ENCODE measurements at regions not wholly inside any gene's neighbourhood (a gene's known extent, or its start where the extent isn't known, plus 50 kb on each side); places are given as distances from the start of the nearest gene placed in this dataset.

- no peak for DNase-seq (ENCODE audit: low spot score)
- TF ChIP-seq CTCF (IDR thresholded peaks at IDR 0.05; ENCODE audit: extremely low read depth, missing control alignments), result no peak
Measured at GRCh38 chr9:129377931-129378661, 200.0 kb upstream of the IER5L start.

- no peak for TF ChIP-seq CTCF (IDR thresholded peaks at IDR 0.05; ENCODE audit: extremely low read depth, missing control alignments)
- no peak for DNase-seq (ENCODE audit: low spot score)
Measured at GRCh38 chr9:129377181-129377580, 199.1 kb upstream of the IER5L start.

- DNase-seq (ENCODE audit: low spot score), result no peak
Measured at GRCh38 chr9:129375845-129376244, 197.8 kb upstream of the IER5L start.

GRCh38 chr9:129374651-129375050, 196.6 kb upstream of the IER5L start:
- no peak for TF ChIP-seq CTCF (IDR thresholded peaks at IDR 0.05; ENCODE audit: extremely low read depth, missing control alignments)
- DNase-seq (ENCODE audit: low spot score), result no peak

More at GRCh38 chr9:129375845-129376244, 197.8 kb upstream of the IER5L start:
- no peak for TF ChIP-seq CTCF (IDR thresholded peaks at IDR 0.05; ENCODE audit: extremely low read depth, missing control alignments)

GRCh38 chr9:129374231-129374630, 196.2 kb upstream of the IER5L start:
- no peak for TF ChIP-seq CTCF (IDR thresholded peaks at IDR 0.05; ENCODE audit: extremely low read depth, missing control alignments)
- DNase-seq (ENCODE audit: low spot score), result no peak

GRCh38 chr9:129373361-129373760, 195.3 kb upstream of the IER5L start:
- DNase-seq (ENCODE audit: low spot score), result no peak
- TF ChIP-seq CTCF (IDR thresholded peaks at IDR 0.05; ENCODE audit: extremely low read depth, missing control alignments), result no peak

- no peak for TF ChIP-seq CTCF (IDR thresholded peaks at IDR 0.05; ENCODE audit: extremely low read depth, missing control alignments)
- no peak for DNase-seq (ENCODE audit: low spot score)
Measured at GRCh38 chr9:129370770-129371169, 192.7 kb upstream of the IER5L start.

All from GM20000 (cell line).